Tibial nerve (tissue), 3 donors: ENCODE measurements at regions not wholly inside any gene's neighbourhood (a gene's known extent, or its start where the extent isn't known, plus 50 kb on each side); places are given as distances from the start of the nearest gene placed in this dataset.

ENCODE experiments used
- POLR2A ChIP-seq, 2 donors: fragments of 450-650 bp; IDR thresholded peaks; one replicate each; pipeline ENCODE4 v1.6.1; 2017; ENCODE audit warnings: antibody characterized with exemption in 2 of 2, mild to moderate bottlenecking in 2 of 2, moderate library complexity in 2 of 2
- TF ChIP-seq, protein P1 (sequence below), 5 experiments: fragments of 200-600 bp in 3 of 5; fragments of 450-650 bp in 2 of 5; sonication (generic) in 3 of 5; IDR thresholded peaks; one replicate each; pipeline ENCODE4 v1.5.1; 2016 to 2019; ENCODE audit warnings: antibody characterized with exemption in 5 of 5, mild to moderate bottlenecking in 3 of 5, moderate library complexity in 2 of 5

DNA sequence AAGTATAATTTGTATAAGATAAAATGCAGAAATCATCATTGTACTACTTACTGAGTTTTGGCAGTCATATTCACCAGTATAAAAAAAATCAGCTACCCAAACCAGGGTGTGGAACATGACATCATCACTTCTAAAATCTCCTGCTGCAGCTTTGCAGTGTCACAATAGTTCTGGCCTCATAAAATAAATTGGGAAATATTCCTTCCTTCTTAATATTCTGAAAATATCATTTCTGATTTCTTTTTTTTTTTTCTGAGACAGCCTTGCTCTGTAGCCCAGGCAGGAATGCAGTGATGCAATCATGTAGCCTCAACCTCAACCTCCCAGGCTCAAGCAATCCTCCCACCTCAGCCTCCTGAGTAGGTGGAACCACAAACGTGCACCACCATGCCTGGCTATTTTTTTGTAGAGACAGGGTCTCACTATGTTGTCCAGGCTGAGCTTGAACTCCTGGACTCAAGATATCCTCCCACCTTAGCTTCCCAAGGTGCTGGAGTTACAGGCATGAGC, 101.4 kb downstream of the TMEM18 start:
- TF ChIP-seq, protein P1, sequence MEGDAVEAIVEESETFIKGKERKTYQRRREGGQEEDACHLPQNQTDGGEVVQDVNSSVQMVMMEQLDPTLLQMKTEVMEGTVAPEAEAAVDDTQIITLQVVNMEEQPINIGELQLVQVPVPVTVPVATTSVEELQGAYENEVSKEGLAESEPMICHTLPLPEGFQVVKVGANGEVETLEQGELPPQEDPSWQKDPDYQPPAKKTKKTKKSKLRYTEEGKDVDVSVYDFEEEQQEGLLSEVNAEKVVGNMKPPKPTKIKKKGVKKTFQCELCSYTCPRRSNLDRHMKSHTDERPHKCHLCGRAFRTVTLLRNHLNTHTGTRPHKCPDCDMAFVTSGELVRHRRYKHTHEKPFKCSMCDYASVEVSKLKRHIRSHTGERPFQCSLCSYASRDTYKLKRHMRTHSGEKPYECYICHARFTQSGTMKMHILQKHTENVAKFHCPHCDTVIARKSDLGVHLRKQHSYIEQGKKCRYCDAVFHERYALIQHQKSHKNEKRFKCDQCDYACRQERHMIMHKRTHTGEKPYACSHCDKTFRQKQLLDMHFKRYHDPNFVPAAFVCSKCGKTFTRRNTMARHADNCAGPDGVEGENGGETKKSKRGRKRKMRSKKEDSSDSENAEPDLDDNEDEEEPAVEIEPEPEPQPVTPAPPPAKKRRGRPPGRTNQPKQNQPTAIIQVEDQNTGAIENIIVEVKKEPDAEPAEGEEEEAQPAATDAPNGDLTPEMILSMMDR (IDR thresholded peaks at IDR 0.05), result no peak
- no peak for TF ChIP-seq POLR2A (IDR thresholded peaks at IDR 0.05)
